ENCODE measurements at regions not wholly inside any gene's neighbourhood (a gene's known extent, or its start where the extent isn't known, plus 50 kb on each side); places are given as distances from the start of the nearest gene placed in this dataset.

- no peaks in the 10 kb centered on the region for H3K9me1 ChIP-seq (replicated peaks; ENCODE audit: control insufficient read depth, extremely low read depth, insufficient read depth, low read length)
- dilution Hi-C loops (cut with MboI; ENCODE audit: extremely low pct_ligation_motif_present, low sequenced_read_pairs): no loop called here
- no peak overlapping the region for H3K27ac ChIP-seq (ENCODE audit: insufficient read depth, low read depth, low read length)
- H3K9ac ChIP-seq (replicated peaks; ENCODE audit: extremely low read depth, insufficient read depth, low read length): no peak overlapping the region
- FAIRE-seq: no peak
- no peak overlapping the region for H3K4me2 ChIP-seq (ENCODE audit: insufficient read depth, low read length)
- no peak for TF ChIP-seq GATA2 (IDR thresholded peaks at IDR 0.05; ENCODE audit: insufficient read depth, insufficient read length, low read depth, low read length)
- TF ChIP-seq FOS (IDR thresholded peaks at IDR 0.05; ENCODE audit: borderline replicate concordance, insufficient read depth, low read length): no peak
- no peak for TF ChIP-seq JUN (IDR thresholded peaks at IDR 0.05; ENCODE audit: borderline replicate concordance, insufficient read depth, insufficient read length, low read depth)
- no peak for TF ChIP-seq POLR2AphosphoS5 (IDR thresholded peaks at IDR 0.05; ENCODE audit: insufficient read depth, low read depth, low read length)
- TF ChIP-seq EZH2 (IDR thresholded peaks at IDR 0.05; ENCODE audit: borderline replicate concordance, low read depth, low read length, severe bottlenecking): no peak
- TF ChIP-seq CTCF (IDR thresholded peaks at IDR 0.05; ENCODE audit: extremely low read depth in 1 of 2, insufficient read depth in 1 of 2, low read depth in 1 of 2, low read length in 2 of 2): no peak
- no peak for TF ChIP-seq MAX (IDR thresholded peaks at IDR 0.05; ENCODE audit: insufficient read depth, insufficient read length)
- no peak for TF ChIP-seq POLR2A (IDR thresholded peaks at IDR 0.05; ENCODE audit: low read depth, low read length)
- TF ChIP-seq MYC (IDR thresholded peaks at IDR 0.05; ENCODE audit: low read depth, low read length): no peak
- no peaks in the 10 kb centered on the region for H3K79me2 ChIP-seq (ENCODE audit: control insufficient read depth, insufficient read depth, low read length)
- BruUV-seq (replicated peaks): no TSS peak
- intact Hi-C loops (cut with micrococcal nuclease): loop anchor here (2.0 kb wide), 1 partner anchor 255 kb away; no protein-coding TSS in a partner anchor
- H3K27me3 ChIP-seq (ENCODE audit: control insufficient read depth in 2 of 2, insufficient read depth in 2 of 2, low read length in 2 of 2): no peaks in the 10 kb centered on the region
- H4K20me1 ChIP-seq (replicated peaks; ENCODE audit: control insufficient read depth, extremely low read depth, insufficient read depth, low read length): no peaks in the 10 kb centered on the region
- ChIA-PET CTCF (interaction anchor here (1.2 to 1.3 kb wide), 2 partner anchors 12 to 485 kb away, joined by 3 to 4 read pairs; no protein-coding TSS in a partner anchor), POLR2A (no interaction called here)
- no peak overlapping the region for H2AFZ ChIP-seq (ENCODE audit: low read depth, low read length)
- H3K36me3 ChIP-seq (ENCODE audit: control insufficient read depth in 2 of 2, extremely low read depth in 1 of 2, insufficient read depth in 2 of 2, low read length in 2 of 2): no peaks in the 10 kb centered on the region
- H3K4me1 ChIP-seq (ENCODE audit: control insufficient read depth, extremely low read depth, insufficient read depth, low read length): peaks cover 8% of the 10 kb centered on the region
- no peak overlapping the region for H3K4me3 ChIP-seq (replicated peaks in 1 of 3; ENCODE audit: insufficient read depth in 1 of 3, low read depth in 1 of 3, low read length in 3 of 3)
- no peaks in the 10 kb centered on the region for H3K9me3 ChIP-seq (replicated peaks; ENCODE audit: control insufficient read depth, insufficient read depth, low read length)
- no peak for DNase-seq (ENCODE audit: low read depth, low spot score)
These were observed 256.0 kb upstream of the FLRT2 start for GRCh38 chr14:85273952-85274351.
